Kidney capillary endothelial cell (primary cell): ENCODE measurements at regions not wholly inside any gene's neighbourhood (a gene's known extent, or its start where the extent isn't known, plus 50 kb on each side); places are given as distances from the start of the nearest gene placed in this dataset.
"Not testable (repeated sequence)": the region's sequence is repeated elsewhere in the genome, so short reads cannot be mapped to it uniquely, and the experiment has no call there.

Source experiments
- DNase-seq: peaks from one replicate; pipeline ENCODE4 v3.0.0-alpha.2; 2018; ENCODE audit warnings: low spot score

DNA sequence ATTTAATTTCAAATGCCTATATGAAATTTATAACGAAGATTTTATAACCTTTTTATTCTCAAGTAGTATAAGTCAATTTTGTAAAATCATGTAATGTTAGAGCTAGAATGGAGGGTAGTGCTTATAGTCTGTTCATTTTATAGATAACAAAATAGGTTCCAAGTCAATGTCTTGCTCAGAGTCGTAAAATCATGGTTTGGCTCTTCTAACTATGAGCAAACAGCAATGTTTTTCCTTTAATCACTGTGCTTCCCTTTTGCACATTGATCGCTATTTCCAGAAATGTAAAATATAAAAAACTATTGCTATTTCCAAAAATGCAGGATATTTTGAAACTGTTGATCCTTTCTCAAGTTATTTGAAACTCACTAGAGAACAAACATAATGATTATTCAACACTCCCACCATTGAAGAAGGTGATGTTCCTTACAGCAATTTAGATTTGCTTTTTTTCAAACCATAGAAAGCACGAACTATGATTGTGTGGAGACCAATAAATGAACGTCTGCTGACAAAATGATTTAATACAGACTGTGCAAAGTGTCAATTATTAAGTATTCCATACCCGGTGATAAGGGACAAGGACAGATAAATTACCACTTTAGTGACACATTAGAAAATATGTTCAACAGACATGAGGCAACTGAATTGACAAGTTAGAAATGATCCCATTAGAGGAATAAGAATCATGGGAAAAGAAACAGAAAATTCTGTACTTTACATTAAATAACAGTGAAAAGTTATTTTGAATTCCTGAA is 412.1 kb upstream of the TECRL start:
- DNase-seq = no peak

DNA sequence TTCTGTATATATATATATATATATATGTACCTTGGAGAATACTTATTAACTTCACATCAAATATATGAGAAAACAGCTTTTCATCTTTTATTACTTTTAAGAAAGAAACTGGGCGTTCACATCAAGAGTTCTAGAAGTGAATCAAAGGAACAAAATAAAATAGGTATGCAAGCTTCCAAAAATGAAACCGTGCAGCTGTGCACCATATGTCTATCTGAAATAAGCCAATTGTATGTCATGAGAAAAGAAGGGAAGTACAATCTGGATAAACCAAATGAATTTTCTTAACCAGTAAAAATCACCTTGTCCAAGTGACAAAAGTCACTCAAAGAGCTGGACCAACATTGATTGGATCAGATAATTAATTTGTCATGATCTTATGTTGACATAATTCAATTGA is 405.4 kb upstream of the TECRL start:
- no peak for DNase-seq

DNA sequence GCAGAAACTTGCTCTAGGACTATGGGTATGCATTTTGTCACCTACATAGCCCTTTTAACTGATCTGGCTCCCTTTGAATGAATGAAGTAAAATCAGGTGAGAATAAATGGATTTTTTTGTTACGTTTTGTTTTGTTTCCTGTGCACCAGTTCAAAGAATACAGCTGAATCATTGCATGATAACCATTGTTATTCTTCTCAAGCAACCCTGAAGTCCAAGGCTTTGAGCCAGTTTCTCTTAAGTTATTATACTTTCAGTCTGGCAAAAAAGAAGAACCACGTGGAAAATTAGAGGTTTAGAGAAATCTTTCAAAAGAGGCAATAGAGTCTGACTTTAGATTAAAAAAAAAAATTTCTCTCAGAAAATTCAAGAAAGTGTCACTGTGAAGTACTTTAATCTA is 398.6 kb upstream of the TECRL start:
- no peak for DNase-seq

DNA sequence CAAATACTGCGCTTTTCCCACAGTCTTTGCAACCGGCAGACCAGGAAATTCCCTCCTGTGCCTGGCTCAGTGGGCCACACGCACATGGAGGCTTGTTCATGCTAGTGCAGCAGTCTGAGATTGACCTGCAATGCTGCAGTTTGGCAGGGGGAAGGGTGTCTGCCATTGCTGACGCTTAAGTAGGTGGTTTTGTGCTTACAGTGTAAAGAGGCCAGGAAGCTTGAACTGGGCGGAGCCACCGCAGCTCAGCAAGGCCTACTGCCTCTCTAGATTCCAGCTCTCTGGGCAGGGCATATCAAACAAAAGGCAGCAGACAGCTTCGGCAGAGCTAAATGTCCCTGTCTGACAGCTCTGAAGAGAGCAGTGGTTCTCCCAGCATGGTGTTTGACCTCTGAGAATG is 390.5 kb upstream of the TECRL start:
- no peak for DNase-seq

DNA sequence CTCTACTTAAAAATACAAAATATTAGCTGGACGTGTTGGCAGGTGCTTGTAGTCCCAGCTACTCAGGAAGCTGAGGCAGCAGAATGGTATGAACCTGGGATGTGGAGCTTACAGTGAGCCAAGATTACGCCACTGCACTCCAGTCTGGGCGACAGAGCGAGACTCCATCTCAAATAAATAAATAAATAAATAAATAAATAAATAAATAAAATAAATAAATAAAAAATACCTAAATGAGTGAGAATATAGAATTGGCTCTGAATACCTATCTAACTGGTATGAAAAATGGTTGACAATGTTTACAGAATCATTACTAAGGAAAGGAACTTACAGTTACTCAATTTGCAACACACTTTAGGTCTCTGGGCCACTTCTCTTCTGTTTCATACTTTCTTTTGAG is 389.6 kb upstream of the TECRL start:
- DNase-seq = not testable (repeated sequence)

DNA sequence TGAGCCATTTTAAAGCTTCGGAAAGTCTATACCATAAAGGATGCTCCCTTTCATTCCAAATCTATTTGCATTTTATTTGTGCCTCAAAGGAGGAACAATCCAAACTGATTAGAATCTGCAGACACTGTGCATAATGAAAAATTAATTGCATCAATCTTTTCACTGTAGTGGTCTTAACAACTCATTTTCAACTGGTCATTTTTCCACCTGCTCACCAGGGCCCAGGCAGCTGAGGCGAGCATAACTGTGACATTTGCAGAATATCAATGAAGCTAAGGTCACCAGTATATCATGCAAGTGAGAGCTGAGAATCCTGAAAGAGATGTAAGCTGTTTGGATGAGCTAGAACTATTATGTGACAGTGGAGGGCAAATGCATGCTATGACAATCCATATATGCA is 387.3 kb upstream of the TECRL start:
- no peak for DNase-seq

DNA sequence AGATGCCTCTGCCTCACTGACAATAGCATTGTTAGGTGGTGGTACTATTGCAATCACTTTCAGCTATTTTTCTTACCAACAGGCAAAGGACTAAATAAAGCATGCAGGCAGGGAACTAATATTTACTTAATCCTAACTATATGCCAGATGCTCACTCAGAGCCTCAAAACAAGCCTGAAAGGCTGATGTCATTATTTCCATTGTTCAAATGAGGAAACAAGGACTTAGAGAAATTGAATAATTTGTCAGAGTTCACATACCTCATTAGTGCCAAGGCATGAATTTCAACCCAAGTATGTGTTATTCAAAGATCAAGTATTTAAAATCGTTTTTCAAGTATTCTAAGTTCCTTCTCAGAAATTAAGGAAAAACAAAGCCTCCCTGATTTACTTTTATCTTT is 374.9 kb upstream of the TECRL start:
- DNase-seq = no peak

DNA sequence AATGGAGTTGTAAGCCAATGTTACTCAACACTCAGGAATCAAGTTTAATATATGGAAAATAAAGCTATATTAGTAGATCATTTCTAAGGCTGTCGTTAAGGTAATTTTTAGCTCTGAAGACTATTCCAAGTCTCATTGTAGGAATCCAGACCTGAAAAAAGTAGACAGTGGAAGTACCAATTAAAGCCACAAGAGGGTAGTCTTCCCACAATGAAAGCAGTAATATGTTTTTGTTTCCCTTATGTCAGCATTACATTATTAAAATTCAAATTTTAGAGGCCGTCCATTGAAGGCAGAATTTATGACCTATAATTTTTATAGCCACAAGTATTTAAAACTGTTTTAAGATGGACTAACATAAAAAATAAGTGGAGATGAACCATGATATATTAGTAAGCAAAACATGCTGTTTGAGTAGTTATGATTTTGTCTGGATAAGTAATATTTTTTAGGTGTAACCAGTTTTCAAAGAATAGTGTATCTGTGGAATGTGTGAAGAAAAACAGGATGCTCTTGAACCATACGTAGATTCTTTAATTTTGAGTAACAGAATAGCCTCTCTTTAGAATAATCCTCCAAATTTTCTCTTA is 372.6 kb upstream of the TECRL start:
- peak; percentile 10 for DNase-seq

DNA sequence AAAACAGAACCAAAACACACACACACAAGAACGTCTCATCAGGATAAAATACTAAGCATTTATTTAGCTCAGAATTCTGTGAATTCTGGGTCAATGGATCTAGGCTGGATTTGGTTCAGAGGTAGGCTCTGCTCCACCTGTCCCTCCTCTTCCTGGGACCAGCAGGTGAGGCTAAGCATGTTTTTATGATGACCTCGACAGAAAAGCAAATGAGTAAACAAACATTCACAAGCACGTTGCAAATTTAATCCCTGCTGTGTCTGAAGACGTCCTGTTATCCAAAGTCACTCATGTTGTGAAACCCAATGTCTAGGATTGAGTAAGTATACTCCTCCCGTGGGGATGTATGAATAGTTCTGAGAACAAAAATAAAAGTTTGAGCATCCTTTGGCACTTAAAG is 371.4 kb upstream of the TECRL start:
- DNase-seq = no peak

DNA sequence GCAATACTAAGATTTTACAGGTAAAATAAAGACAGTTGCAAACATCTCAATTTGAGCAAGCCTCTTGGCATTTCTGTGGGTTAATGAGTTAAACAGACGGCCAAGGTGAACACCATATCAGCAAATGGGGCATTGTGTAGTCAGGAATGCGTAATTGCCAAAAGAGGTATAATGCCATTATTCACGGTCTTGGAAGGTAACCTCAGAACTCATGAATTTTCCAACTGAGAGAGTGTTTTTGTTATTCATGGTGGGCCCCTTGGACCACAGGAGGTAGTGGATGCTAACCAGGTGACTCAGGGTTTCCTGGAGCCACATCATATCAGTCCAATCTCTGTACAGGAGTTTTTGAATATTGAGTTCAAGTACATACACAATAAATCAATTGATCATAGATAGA is 368.0 kb upstream of the TECRL start:
- no peak for DNase-seq

DNA sequence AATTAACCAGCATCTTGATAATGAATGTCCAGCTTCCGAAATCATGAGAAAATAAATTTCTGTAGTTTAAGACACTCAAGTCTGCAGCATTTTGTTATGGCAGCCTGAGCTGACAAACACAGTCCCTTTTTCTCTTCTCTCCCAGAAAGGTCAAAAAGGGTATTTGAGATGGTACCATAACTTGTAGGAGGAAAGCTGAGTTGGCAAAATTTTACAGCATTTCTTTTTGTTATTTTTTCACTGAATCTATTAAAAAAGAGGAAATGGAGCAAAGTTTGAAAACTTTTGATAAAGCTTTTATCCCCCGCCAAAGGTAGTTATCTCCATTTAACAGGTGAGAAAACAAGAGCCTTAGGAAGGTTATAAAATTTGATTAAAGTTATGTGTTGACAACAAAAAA is 367.6 kb upstream of the TECRL start:
- no peak for DNase-seq

DNA sequence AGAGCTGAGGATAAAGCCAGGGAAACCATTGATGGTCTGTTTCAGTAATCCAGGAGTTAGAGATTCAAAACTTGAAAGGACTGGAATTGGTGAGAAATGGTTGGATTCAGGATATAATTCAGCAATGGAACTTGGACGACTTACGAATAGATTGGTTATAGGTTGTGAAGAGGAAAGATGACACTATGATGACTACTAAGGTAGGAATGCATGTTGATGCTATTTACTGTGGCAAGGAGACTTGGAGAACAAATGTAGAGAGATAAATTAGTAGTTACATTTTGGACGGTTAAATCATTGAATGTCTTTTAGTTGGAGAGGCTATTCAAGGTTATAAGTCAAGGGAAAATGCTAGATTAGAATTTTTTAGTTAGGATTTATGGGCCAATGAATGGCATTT is 365.4 kb upstream of the TECRL start:
- DNase-seq = no peak

DNA sequence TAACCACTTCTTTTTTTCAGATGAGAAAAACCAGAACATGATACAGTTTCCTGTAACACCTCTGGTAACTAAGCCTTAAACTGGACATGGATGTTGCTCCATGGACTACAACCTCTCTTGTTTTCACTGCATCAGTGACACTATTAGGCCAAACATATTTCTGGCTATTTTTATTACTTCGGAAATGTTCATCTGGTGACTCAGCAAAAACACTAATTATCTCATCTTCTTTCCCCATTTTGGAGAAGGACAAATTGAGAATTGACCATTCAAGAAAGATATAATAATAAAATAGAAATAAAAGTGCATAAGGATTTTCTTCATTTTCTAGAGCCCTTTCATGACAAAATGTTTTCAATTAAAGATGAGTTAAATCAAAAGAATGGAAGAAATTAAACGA is 361.9 kb upstream of the TECRL start:
- no peak for DNase-seq

DNA sequence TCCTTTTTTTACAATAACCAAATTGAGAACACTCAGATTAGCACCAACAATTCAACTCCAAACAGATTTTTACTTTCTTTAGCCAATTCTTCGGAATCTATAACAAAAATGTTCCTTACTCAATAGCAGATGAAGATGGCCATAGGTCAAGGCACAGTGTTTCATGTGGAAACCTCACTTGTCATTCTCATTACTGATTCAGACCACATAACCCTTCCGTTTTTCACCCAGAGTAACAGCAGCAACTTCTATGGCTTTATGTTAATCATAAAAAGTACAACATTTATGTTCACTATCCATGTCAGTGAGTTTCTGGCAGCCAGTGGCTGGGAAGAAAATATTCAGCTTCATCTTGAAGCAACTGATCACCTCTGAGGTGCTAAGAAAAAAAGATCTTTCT is 358.3 kb upstream of the TECRL start:
- no peak for DNase-seq

DNA sequence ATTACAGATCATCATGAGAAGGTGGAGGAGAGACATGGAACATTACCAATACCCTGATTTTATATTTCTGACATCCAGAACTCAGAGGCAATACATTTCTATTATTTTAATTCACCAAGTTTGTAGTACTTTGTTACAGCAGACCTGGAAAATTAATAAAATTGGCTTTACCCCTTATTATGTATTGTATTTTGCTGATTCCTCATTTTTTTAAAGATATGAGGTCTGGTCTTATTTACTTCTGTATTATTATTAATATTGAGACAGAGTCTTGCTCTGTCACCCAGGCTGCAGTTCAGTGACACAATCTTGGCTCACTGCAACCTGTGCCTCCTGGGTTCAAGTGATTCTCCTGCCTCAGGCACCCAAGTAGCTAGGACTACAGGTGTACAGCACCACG is 357.3 kb upstream of the TECRL start:
- DNase-seq = no peak

DNA sequence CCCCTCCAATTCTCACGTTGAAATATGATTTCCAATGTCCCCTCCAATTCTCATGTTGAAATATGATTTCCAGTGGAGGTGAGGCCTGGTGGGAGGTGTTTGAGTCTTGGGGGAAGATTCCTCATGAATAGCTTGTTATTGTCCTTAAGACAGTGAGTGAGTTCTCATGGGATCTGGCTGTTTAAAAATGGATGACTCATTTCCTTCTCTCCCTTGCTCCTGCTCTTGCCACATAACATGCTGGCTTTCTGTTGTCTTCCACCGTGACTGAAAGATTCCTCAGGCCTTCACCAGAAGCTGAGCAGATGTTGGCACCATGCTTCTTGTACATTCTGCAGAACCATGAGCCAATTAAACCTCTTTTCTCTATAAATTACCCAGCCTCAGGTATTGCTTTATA is 346.8 kb upstream of the TECRL start:
- no peak for DNase-seq

DNA sequence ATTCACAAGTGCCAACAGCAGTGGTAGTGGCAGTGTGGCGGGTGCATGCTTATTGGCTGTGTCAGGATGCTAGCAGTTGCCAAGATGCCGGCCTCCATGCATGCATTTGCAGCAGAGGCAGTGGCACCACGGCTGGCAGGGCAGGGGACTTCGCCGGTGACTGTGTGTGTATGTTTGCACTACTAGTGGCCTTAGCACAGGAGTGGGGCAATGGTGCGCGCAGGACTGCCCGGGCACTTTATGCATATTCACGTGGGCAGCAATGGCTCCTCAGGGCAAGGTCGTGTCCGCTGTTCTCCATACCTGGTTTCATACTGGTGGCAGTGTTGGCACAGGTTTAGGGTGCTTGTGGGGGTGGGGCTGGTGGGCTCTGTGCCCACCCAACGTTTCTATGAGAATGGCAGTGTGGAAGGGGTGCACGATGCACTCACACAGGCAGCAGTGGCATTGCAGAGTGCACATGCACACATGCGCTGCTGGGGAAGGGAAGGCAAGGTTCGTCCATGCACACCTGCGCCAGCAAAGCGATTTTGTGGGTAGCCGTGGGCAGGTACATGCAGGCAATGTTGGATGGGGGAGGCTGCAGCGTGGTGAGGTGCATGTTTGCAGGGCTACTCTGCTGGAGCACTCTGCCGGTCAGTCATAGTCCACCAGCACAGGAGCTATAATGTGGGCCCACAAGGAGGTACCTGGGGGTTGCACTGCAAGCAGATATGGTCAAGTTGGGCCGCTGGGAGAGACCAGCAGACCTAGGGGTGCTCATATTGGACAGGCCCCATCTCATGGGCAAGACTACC is 338.9 kb upstream of the TECRL start:
- no peak for DNase-seq

DNA sequence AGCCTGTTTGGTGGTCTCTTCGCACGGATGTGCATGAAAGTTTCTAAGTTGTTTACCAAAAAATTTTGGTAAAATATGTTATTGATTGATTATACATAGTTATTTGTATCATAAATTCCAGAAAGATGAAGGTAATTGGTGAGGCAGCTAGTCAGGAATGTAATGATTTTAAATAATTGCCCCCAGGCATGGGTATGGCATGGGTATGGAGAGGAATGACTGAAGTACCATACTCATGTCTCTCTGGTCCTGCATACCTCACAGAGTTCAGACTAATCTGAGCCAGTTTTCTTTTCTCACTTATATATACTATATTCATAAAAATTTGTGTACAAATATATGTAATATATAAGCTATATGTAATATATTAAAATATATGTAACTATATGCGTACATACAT is 329.0 kb upstream of the TECRL start:
- no peak for DNase-seq

DNA sequence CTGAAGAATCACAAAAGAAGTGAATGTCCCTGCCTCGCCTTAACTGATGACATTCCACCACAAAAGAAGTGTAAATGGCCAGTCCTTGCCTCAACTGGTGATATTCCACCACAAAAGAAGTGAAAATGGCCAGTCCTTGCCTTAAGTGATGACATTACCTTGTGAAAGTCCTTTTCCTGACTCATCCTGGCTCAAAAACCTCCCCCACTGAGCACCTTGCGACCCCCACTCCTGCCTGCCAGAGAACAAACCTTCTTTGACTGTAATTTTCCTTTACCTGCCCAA is 328.5 kb upstream of the TECRL start:
- DNase-seq = not testable (repeated sequence)

DNA sequence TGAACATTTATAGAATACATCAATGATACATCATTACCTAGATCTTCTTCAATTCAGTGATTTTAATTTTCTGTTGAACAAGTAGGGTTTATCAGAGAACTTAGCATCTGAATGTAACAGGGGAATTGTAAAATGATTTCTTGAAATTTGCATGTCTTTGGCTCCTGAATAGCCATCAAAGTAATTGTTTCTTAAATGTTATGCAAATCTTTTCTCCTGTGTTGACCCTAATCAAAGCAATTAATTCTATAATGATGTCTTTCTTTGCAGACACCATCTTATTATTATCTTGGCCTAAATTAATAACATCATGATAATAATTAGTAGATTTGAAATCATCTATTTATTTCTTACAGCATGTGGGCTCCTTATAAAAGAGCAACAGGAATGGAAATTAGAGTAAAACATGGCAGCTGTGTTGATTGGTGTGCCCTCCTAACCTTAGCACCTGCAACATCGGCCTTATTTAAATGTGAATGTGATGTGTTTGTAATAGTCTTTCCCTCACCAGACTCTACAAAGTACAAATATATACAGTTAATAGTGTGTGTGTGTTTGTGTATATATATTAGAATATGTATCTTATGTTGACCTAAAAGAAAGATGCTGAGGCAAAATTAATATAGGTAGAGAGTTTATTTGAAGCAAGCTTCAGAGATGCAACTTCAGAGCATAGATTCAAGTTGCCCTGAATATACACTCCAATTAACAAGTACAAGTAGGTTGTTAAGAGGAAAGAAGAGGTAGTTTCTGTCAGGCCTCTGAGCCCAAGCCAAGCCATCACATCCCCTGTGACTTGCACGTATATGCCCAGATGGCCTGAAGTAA is 328.0 kb upstream of the TECRL start:
- DNase-seq = no peak

DNA sequence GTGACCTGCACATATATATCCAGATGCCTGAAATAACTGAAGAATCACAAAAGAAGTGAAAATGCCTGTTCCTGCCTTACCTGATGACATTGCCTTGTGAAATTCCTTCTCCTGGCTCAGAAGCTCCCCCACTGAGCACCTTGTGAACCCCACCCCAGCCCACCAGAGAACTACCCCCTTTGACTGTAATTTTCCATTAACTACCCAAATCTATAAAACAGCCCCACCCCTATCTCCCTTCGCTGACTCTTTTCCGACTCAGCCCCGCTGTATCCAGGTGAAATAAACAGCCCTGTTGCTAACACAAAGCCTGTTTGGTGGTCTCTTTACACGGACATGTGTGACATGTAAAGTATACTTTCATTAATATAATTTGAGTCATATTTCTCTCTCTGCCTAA is 320.3 kb upstream of the TECRL start:
- no peak for DNase-seq

DNA sequence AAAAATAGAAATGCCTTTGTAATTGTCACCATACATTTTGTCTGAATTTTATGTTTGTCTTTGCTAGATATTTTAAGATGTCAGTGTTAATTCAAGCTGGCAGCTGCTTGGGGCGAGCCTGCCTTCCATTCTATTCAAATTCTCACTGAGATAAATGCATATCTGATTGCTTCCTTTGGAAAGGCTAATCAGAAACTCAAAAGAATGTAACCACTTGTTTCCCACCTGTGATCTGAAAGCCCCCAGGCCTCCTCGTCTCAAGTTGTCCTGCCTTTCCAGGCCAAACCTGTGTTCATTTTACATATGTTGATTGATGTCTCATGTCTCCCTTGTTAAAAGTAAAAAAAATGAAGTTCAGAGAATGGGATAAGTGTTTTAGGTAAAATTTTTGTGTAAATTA is 318.7 kb upstream of the TECRL start:
- DNase-seq = no peak

DNA sequence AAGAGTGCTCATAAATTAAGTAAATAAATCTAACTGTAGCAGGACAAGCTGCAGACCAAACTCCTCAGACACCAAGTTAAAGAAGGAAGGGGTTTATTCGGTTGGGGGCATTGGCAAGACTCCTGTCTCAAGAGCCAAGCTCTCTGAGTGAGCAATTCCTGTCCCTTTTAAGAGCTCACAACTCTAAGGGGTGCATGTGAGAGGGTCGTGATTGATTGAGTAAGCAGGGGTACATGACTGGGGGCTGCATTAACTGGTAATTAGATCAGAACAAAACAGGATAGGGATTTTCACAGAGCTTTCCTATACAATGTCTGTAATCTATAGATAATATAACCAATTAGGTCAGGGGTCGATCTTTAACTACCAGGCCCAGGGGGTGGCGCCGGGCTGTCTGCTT is 318.1 kb upstream of the TECRL start:
- not testable (repeated sequence) for DNase-seq
